Tibial nerve (tissue), 4 donors: ENCODE measurements at regions not wholly inside any gene's neighbourhood (a gene's known extent, or its start where the extent isn't known, plus 50 kb on each side); places are given as distances from the start of the nearest gene placed in this dataset.

Experiments
- DNase-seq, 2 donors: peaks; one replicate each; pipeline ENCODE4 v3.0.0-alpha.2; 2019; ENCODE audit warnings: low spot score in 2 of 2
- H3K27ac ChIP-seq, 4 donors: fragments of 200-600 bp; sonication (generic) in 3 of 4; one replicate each; pipeline ENCODE4 v1.5.1; 2017 to 2019; ENCODE audit warnings: mild to moderate bottlenecking in 1 of 4
- H3K27me3 ChIP-seq, 2 donors: fragments of 200-600 bp; sonication (generic) in 1 of 2; one replicate each; pipeline versions ENCODE4 v1.5.1 to v1.6.0; 2017 to 2019
- H3K36me3 ChIP-seq, 3 donors: fragments of 200-600 bp; sonication (generic); one replicate each; pipeline ENCODE4 v1.5.1; 2018 to 2019
- H3K4me1 ChIP-seq, 4 donors: fragments of 200-600 bp; sonication (generic) in 3 of 4; one replicate each; pipeline ENCODE4 v1.5.1; 2017 to 2019
- H3K4me3 ChIP-seq, 4 donors: fragments of 200-600 bp; sonication (generic) in 3 of 4; one replicate each; pipeline ENCODE4 v1.5.1; 2017 to 2019; ENCODE audit warnings: mild to moderate bottlenecking in 1 of 4, moderate library complexity in 1 of 4
- H3K9me3 ChIP-seq, 4 donors: fragments of 200-600 bp; sonication (generic) in 3 of 4; one replicate each; pipeline ENCODE4 v1.5.1; 2017 to 2019
- CTCF ChIP-seq, 5 experiments: fragments of 200-600 bp in 3 of 5; fragments of 450-650 bp in 2 of 5; sonication (generic) in 3 of 5; IDR thresholded peaks; one replicate each; pipeline ENCODE4 v1.5.1; 2016 to 2019; ENCODE audit warnings: antibody characterized with exemption in 5 of 5, mild to moderate bottlenecking in 3 of 5, moderate library complexity in 2 of 5
- EP300 ChIP-seq, 2 donors: sonication (generic); formaldehyde crosslinking; IDR thresholded peaks; one replicate each; pipeline ENCODE4 v1.6.1; 2017; ENCODE audit warnings: antibody characterized with exemption in 2 of 2, mild to moderate bottlenecking in 1 of 2
- POLR2A ChIP-seq, 2 donors: fragments of 450-650 bp; IDR thresholded peaks; one replicate each; pipeline ENCODE4 v1.6.1; 2017; ENCODE audit warnings: antibody characterized with exemption in 2 of 2, mild to moderate bottlenecking in 2 of 2, moderate library complexity in 2 of 2
- WGBS, 2 donors: methylation state at CpG; one replicate each; pipeline ENCODE4 v1.1.5; 2018; 5-methylcytosine and 5-hydroxymethylcytosine counted together

DNA sequence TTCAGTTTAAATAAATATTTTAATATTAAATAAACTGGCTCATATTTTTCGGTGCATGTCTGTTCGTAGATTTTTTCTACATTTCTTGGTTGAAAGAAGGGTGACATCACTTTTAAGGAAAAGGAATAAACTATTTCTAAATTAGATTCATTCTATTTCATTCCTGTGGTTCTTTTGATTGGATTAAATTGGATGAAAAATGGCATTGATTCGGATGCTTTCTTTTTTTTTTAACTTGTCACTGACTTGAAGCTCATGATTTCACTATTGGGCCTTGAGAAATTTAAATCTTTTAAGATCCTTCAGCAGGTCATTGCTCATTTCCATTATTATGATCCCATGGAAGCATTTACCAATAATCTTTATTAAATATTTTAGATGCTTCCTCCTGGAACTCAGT lies 113.1 kb upstream of the RASSF8 start:
- no peaks in the 10 kb centered on the region for H3K36me3 ChIP-seq
- H3K27ac ChIP-seq: no peak overlapping the region
- no peaks in the 10 kb centered on the region for H3K9me3 ChIP-seq
- no peak overlapping the region for H3K4me3 ChIP-seq
- WGBS, 2 donors: 52 to 55% methylated on average over 3 of the region's 3 CpGs
- DNase-seq: no peak
- no peaks in the 10 kb centered on the region for H3K27me3 ChIP-seq
- TF ChIP-seq POLR2A (IDR thresholded peaks at IDR 0.05) (no peak), EP300 (IDR thresholded peaks at IDR 0.05) (no peak), CTCF (IDR thresholded peaks at IDR 0.05) (no peak)
- H3K4me1 ChIP-seq: no peaks in the 10 kb centered on the region

DNA sequence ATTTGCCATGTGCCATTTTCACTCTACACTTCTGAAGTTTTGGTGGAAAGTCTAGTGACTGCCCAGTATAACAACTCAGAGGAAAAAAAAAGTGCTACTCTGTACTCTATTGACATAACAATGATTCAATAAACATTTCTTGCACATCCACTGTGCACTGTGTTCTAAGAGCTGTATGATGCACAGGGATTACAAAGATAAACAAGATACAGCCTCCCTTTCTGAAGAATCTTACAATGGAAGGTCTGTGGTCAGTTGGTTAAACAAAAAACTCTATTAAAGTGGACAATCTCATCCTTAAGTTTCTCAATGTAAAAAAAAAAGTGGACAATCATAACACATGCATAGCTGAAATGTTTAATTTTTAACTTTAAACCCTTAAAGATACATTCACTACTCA lies 105.7 kb upstream of the RASSF8 start:
- Histone ChIP-seq H3K4me3 (no peak overlapping the region), H3K4me1 (no peaks in the 10 kb centered on the region), H3K36me3 (no peaks in the 10 kb centered on the region), H3K27me3 (no peaks in the 10 kb centered on the region), H3K9me3 (no peaks in the 10 kb centered on the region), H3K27ac (no peak overlapping the region)
- no peak for TF ChIP-seq POLR2A (IDR thresholded peaks at IDR 0.05)
- no peak for TF ChIP-seq CTCF (IDR thresholded peaks at IDR 0.05)
- no peak for TF ChIP-seq EP300 (IDR thresholded peaks at IDR 0.05)
- DNase-seq: no peak

- no peak overlapping the region for H3K27ac ChIP-seq
- WGBS, 2 donors: 77 to 86% methylated on average over 4 of the region's 4 CpGs
- no peaks in the 10 kb centered on the region for H3K4me1 ChIP-seq
- no peak overlapping the region for H3K4me3 ChIP-seq
- TF ChIP-seq EP300 (IDR thresholded peaks at IDR 0.05): no peak
- no peak for TF ChIP-seq POLR2A (IDR thresholded peaks at IDR 0.05)
- no peak for TF ChIP-seq CTCF (IDR thresholded peaks at IDR 0.05)
- H3K9me3 ChIP-seq: no peaks in the 10 kb centered on the region
- DNase-seq: no peak
- H3K27me3 ChIP-seq: no peaks in the 10 kb centered on the region
- H3K36me3 ChIP-seq: no peaks in the 10 kb centered on the region
Observed at GRCh38 chr12:25853316-25854095, 105.0 kb upstream of the RASSF8 start.

DNA sequence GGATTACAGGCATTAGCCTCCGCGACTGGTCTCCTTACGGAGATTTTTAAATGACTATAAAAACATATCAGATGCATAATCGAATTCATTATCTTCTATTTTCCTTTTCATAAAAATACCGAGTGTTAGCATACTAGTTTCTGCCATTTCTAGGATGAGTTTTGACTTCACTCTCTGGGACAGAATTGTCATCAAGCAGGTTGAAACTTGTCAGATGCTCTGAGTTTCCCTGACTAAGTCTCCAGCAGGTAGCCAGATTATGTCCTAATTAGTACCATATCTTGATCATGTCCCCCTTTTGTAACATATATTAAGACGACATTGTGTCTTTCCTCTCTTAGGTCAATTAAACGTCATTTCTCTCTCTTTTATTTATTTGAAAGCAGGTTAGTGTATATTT lies 103.5 kb upstream of the RASSF8 start:
- no peak for DNase-seq
- no peak overlapping the region for H3K4me3 ChIP-seq
- H3K36me3 ChIP-seq: no peaks in the 10 kb centered on the region
- H3K27me3 ChIP-seq: no peaks in the 10 kb centered on the region
- no peak overlapping the region for H3K27ac ChIP-seq
- 96 to 97% methylated on average over 7 of the region's 7 CpGs for WGBS, 2 donors
- no peaks in the 10 kb centered on the region for H3K4me1 ChIP-seq
- H3K9me3 ChIP-seq: no peaks in the 10 kb centered on the region
- no peak for TF ChIP-seq EP300 (IDR thresholded peaks at IDR 0.05)
- TF ChIP-seq CTCF (IDR thresholded peaks at IDR 0.05): no peak
- no peak for TF ChIP-seq POLR2A (IDR thresholded peaks at IDR 0.05)

- 59 to 62% methylated on average over 3 of the region's 3 CpGs for WGBS, 2 donors
- DNase-seq: no peak
- Histone ChIP-seq H3K36me3 (no peaks in the 10 kb centered on the region), H3K27ac (no peak overlapping the region), H3K27me3 (no peaks in the 10 kb centered on the region), H3K9me3 (no peaks in the 10 kb centered on the region), H3K4me1 (no peaks in the 10 kb centered on the region), H3K4me3 (no peak overlapping the region)
- TF ChIP-seq CTCF (IDR thresholded peaks at IDR 0.05): no peak
- TF ChIP-seq POLR2A (IDR thresholded peaks at IDR 0.05): no peak
- TF ChIP-seq EP300 (IDR thresholded peaks at IDR 0.05): no peak
Observed at GRCh38 chr12:25855716-25856115, 102.8 kb upstream of the RASSF8 start.
